ENCODE measurements at regions not wholly inside any gene's neighbourhood (a gene's known extent, or its start where the extent isn't known, plus 50 kb on each side); places are given as distances from the start of the nearest gene placed in this dataset.

DNA sequence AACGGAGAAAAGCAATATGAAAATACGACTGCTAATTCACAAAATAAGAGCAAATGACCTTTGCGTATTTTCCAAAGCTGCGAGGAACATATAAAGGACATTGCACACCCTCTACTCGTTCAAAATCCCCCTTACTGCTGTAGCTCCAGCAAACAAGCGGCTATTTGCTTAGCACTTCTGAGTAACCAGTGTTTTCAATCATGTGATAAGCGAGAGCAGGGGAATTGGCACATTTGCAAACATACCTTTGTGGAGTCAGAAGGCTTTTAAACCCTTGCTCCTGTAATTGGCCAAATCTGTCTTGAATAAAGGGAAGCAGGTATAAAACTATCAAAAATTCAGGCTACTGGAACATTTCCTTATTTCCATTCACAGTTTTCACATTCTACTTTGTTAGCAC lies 610.2 kb downstream of the UBE2NL start:
- no peaks in the 10 kb centered on the region for H3K4me1 Mint-ChIP-seq
- DNase-seq: no peak
- H3K9me3 ChIP-seq: no peaks in the 10 kb centered on the region
- H3K9me3 Mint-ChIP-seq: peaks cover 0 to 4% (median 0%) of the 10 kb centered on the region in 3 donors
- H3K36me3 Mint-ChIP-seq: no peaks in the 10 kb centered on the region
- no peaks in the 10 kb centered on the region for H3K36me3 ChIP-seq (ENCODE audit: control insufficient read depth in 2 of 2, extremely low read depth in 1 of 2, insufficient read depth in 1 of 2, low read length in 1 of 2)
- H3K4me3 Mint-ChIP-seq: no peak overlapping the region
- ChIA-PET CTCF (no interaction called here), POLR2A (no interaction called here)
- H3K27ac ChIP-seq (ENCODE audit: low read length): no peak overlapping the region
- ATAC-seq (replicated peaks in 1 of 4): no peak
- no peaks in the 10 kb centered on the region for H3K27me3 Mint-ChIP-seq
- H3K27ac Mint-ChIP-seq: no peak overlapping the region
- H3K4me3 ChIP-seq (ENCODE audit: control insufficient read depth in 1 of 2, extremely low read depth in 1 of 2, low read length in 1 of 2): no peak overlapping the region
- H3K4me1 ChIP-seq (ENCODE audit: control insufficient read depth in 1 of 2, extremely low read depth in 1 of 2, insufficient read depth in 2 of 2, low read length in 2 of 2): no peaks in the 10 kb centered on the region
- no CpG with 5 or more reads among the region's 7 CpGs for WGBS (ENCODE audit: insufficient coverage)
- H3K27me3 ChIP-seq (replicated peaks in 1 of 2; ENCODE audit: control insufficient read depth in 2 of 2, extremely low read depth in 1 of 2, insufficient read depth in 2 of 2, low read length in 1 of 2): no peaks in the 10 kb centered on the region

DNA sequence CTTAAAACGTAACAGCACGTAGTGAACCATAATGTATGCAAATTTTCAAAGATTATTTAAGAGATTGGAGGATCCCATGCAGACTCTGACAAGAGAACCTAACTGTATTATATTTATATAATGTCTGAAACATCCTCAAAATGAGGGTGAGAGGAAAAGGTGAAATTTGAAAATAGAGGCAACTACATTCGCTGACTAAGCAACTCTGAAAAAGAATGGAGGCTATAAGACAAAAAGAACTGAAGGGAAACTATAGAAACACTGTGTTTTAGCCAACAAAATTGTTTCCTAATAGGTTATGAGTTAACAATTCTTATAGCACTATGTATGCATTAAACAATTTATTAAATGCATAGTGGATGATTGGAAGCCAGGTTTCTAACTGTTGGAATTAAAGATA lies 648.0 kb downstream of the UBE2NL start:
- H3K27ac Mint-ChIP-seq: no peak overlapping the region
- POLR2A ChIA-PET: no interaction called here
- Histone ChIP-seq H3K9me3 (no peaks in the 10 kb centered on the region), H3K4me3 (ENCODE audit: control insufficient read depth in 1 of 2, extremely low read depth in 1 of 2, low read length in 1 of 2) (no peak overlapping the region), H3K36me3 (ENCODE audit: control insufficient read depth in 2 of 2, extremely low read depth in 1 of 2, insufficient read depth in 1 of 2, low read length in 1 of 2) (no peaks in the 10 kb centered on the region), H3K27me3 (replicated peaks in 1 of 2; ENCODE audit: control insufficient read depth in 2 of 2, extremely low read depth in 1 of 2, insufficient read depth in 2 of 2, low read length in 1 of 2) (no peaks in the 10 kb centered on the region), H3K4me1 (ENCODE audit: control insufficient read depth in 1 of 2, extremely low read depth in 1 of 2, insufficient read depth in 2 of 2, low read length in 2 of 2) (no peaks in the 10 kb centered on the region), H3K27ac (ENCODE audit: low read length) (no peak overlapping the region)
- WGBS (ENCODE audit: insufficient coverage): no CpG with 5 or more reads among the region's 3 CpGs
- peaks cover 0 to 13% (median 0%) of the 10 kb centered on the region in 3 donors for H3K9me3 Mint-ChIP-seq
- ATAC-seq (replicated peaks in 1 of 4) (no peak), DNase-seq (no peak)
- H3K4me3 Mint-ChIP-seq: no peak overlapping the region
- no peaks in the 10 kb centered on the region for H3K4me1 Mint-ChIP-seq
- CTCF ChIA-PET: interaction anchor here in 1 of 2 donors (0.7 kb wide), 1 partner anchor 31 kb away, joined by 3 read pairs; no protein-coding TSS in a partner anchor
- H3K27me3 Mint-ChIP-seq: no peaks in the 10 kb centered on the region
- H3K36me3 Mint-ChIP-seq: no peaks in the 10 kb centered on the region

DNA sequence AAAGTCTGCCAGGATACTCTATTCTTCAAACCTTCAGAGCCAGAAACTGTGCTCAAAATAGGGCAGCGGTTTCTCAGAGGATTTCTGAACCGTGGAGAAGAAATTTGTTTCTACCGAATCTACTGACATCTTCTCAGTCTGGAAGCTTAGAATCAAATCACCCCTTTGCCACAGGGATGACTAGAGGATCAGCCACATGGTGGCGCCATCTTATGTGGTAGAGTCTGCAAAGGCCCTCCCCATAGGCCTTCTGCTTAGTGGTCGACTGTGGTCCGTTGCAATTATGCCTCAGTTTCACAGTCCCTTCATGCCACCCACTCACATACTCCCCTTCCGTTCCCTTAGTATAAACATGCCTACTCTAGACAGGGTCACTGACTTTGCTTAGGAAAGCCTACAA lies 680.7 kb upstream of the SPANXN1 start:
- no CpG with 5 or more reads among the region's 7 CpGs for WGBS (ENCODE audit: insufficient coverage)
- CTCF ChIA-PET: no interaction called here
- peaks cover 0 to 3% of the 10 kb centered on the region in 2 donors for H3K27me3 Mint-ChIP-seq

DNA sequence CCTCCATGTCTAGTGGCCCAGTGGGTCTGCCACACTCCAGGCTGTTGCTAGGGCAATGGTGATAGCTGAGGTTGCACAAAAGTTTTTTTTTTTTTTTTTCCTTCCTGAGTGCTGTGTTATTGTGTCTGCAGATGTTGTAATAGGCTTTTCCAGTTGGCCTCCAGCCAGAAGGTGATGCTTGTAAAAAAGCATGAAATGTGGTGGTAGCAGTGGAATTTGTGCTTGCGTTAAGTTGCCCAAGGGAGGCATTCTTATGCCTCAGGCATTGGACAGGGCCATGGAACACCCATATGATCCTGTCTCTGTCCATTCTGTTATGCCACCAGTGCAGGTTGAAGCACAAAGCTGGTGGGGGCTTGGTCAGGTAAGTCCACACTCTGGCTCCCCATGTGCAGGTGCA lies 660.5 kb upstream of the SPANXN1 start:
- no peaks in the 10 kb centered on the region for H3K4me1 ChIP-seq (ENCODE audit: control insufficient read depth in 1 of 2, extremely low read depth in 1 of 2, insufficient read depth in 2 of 2, low read length in 2 of 2)
- ChIA-PET POLR2A (no interaction called here), CTCF (no interaction called here)
- no peaks in the 10 kb centered on the region for H3K9me3 ChIP-seq
- no peaks in the 10 kb centered on the region for H3K27me3 Mint-ChIP-seq
- no CpG with 5 or more reads among the region's 1 CpG for WGBS (ENCODE audit: insufficient coverage)
- no peaks in the 10 kb centered on the region for H3K4me1 Mint-ChIP-seq
- peaks cover 0 to 6% (median 0%) of the 10 kb centered on the region in 3 donors for H3K9me3 Mint-ChIP-seq
- no peaks in the 10 kb centered on the region for H3K36me3 ChIP-seq (ENCODE audit: control insufficient read depth in 2 of 2, extremely low read depth in 1 of 2, insufficient read depth in 1 of 2, low read length in 1 of 2)
- no peaks in the 10 kb centered on the region for H3K27me3 ChIP-seq (replicated peaks in 1 of 2; ENCODE audit: control insufficient read depth in 2 of 2, extremely low read depth in 1 of 2, insufficient read depth in 2 of 2, low read length in 1 of 2)
- no peak overlapping the region for H3K27ac ChIP-seq (ENCODE audit: low read length)
- DNase-seq (no peak), ATAC-seq (replicated peaks in 1 of 4) (no peak)
- H3K4me3 Mint-ChIP-seq: no peak overlapping the region
- no peak overlapping the region for H3K4me3 ChIP-seq (ENCODE audit: control insufficient read depth in 1 of 2, extremely low read depth in 1 of 2, low read length in 1 of 2)
- H3K36me3 Mint-ChIP-seq: no peaks in the 10 kb centered on the region
- H3K27ac Mint-ChIP-seq: no peak overlapping the region

More for the DNA sequence above, 680.7 kb upstream of the SPANXN1 start:
- Histone ChIP-seq H3K9me3 (no peaks in the 10 kb centered on the region), H3K4me3 (ENCODE audit: control insufficient read depth in 1 of 2, extremely low read depth in 1 of 2, low read length in 1 of 2) (no peak overlapping the region), H3K27ac (ENCODE audit: low read length) (no peak overlapping the region), H3K36me3 (ENCODE audit: control insufficient read depth in 2 of 2, extremely low read depth in 1 of 2, insufficient read depth in 1 of 2, low read length in 1 of 2) (no peaks in the 10 kb centered on the region), H3K4me1 (ENCODE audit: control insufficient read depth in 1 of 2, extremely low read depth in 1 of 2, insufficient read depth in 2 of 2, low read length in 2 of 2) (no peaks in the 10 kb centered on the region), H3K27me3 (replicated peaks in 1 of 2; ENCODE audit: control insufficient read depth in 2 of 2, extremely low read depth in 1 of 2, insufficient read depth in 2 of 2, low read length in 1 of 2) (no peaks in the 10 kb centered on the region)
- Mint-ChIP-seq H3K4me1 (no peaks in the 10 kb centered on the region), H3K4me3 (no peak overlapping the region), H3K36me3 (no peaks in the 10 kb centered on the region), H3K27ac (no peak overlapping the region), H3K9me3 (peaks cover 4 to 6% (median 5%) of the 10 kb centered on the region in 3 donors)
- POLR2A ChIA-PET: no interaction called here
- DNase-seq (no peak), ATAC-seq (replicated peaks in 1 of 4) (no peak)

DNA sequence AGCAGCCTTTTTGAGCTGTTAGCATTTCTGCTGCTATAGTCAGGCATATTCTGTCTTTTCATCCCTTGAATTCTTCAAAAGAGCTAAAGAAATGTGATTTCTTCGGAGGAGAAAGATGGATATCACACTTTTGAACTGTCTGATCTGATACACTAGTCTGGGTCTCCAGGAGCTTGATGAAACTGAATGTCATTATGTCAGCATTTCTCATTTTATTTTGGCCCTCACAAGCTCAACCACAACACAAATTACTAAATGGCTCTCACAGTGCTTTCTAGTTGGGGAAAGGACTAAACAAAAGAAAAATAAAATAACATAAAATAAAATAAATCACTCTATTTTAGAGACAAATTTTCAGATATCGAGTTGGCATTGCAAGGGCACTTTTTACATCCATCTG lies 655.3 kb upstream of the SPANXN1 start:
- no peak overlapping the region for H3K27ac Mint-ChIP-seq

DNA sequence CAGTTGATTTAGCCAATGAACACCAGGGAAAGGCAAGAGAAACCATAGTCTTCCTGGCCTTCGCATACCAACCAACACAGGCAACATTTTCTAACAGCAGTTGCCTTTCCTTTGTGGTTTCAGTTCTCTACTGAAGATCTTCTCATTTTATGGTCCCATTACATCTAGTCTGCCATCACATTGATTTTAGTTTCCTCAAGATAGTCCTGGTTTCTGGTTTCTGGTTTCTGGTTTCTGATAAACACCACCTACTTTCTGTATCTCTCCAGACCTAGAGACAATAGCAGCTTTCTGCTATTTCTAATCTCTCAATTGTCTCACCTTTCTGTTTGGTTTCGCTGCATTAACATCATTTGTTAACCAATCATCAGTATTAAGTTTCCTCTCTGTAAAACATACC lies 646.3 kb upstream of the SPANXN1 start:
- Mint-ChIP-seq H3K4me3 (no peak overlapping the region), H3K9me3 (no peaks in the 10 kb centered on the region)
- H3K36me3 ChIP-seq (ENCODE audit: control insufficient read depth in 2 of 2, extremely low read depth in 1 of 2, insufficient read depth in 1 of 2, low read length in 1 of 2): no peaks in the 10 kb centered on the region

More for the DNA sequence above, 655.3 kb upstream of the SPANXN1 start:
- Mint-ChIP-seq H3K4me1 (no peaks in the 10 kb centered on the region), H3K27me3 (no peaks in the 10 kb centered on the region), H3K9me3 (peaks cover 0 to 8% (median 6%) of the 10 kb centered on the region in 3 donors), H3K36me3 (no peaks in the 10 kb centered on the region), H3K4me3 (no peak overlapping the region)
- Histone ChIP-seq H3K9me3 (no peaks in the 10 kb centered on the region), H3K36me3 (ENCODE audit: control insufficient read depth in 2 of 2, extremely low read depth in 1 of 2, insufficient read depth in 1 of 2, low read length in 1 of 2) (no peaks in the 10 kb centered on the region), H3K27ac (ENCODE audit: low read length) (no peak overlapping the region), H3K4me3 (ENCODE audit: control insufficient read depth in 1 of 2, extremely low read depth in 1 of 2, low read length in 1 of 2) (no peak overlapping the region), H3K27me3 (replicated peaks in 1 of 2; ENCODE audit: control insufficient read depth in 2 of 2, extremely low read depth in 1 of 2, insufficient read depth in 2 of 2, low read length in 1 of 2) (no peaks in the 10 kb centered on the region), H3K4me1 (ENCODE audit: control insufficient read depth in 1 of 2, extremely low read depth in 1 of 2, insufficient read depth in 2 of 2, low read length in 2 of 2) (no peaks in the 10 kb centered on the region)
- CTCF ChIA-PET: no interaction called here
- ATAC-seq (replicated peaks in 1 of 4) (no peak), DNase-seq (no peak)
- WGBS (ENCODE audit: insufficient coverage): no CpG with 5 or more reads among the region's 2 CpGs
- POLR2A ChIA-PET: no interaction called here

DNA sequence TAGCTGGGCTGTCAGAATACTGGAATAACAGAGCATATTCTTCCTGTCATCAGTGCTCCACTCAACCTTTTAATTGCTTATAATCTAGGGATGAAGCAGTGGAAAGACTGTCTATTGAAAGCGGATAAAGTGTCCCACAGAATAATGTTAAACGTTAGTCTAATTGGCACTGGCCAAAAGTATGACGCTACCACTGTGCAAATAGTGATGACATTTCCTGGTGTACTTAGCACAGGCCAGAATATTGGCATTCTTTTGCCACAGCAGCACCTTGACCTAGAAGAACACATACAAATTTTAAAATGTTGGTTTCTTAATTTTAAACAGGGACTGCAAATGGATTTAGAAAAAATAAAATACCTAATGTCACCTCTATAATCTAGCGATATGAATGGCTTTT lies 635.2 kb upstream of the SPANXN1 start:
- no peak overlapping the region for H3K4me3 ChIP-seq (ENCODE audit: control insufficient read depth in 1 of 2, extremely low read depth in 1 of 2, low read length in 1 of 2)

More for the DNA sequence above, 646.3 kb upstream of the SPANXN1 start:
- no peak for ATAC-seq (replicated peaks in 1 of 4)
- Mint-ChIP-seq H3K27me3 (peaks cover 0 to 6% of the 10 kb centered on the region in 2 donors), H3K36me3 (no peaks in the 10 kb centered on the region), H3K27ac (no peak overlapping the region), H3K4me1 (no peaks in the 10 kb centered on the region)
- Histone ChIP-seq H3K4me3 (ENCODE audit: control insufficient read depth in 1 of 2, extremely low read depth in 1 of 2, low read length in 1 of 2) (no peak overlapping the region), H3K27me3 (replicated peaks in 1 of 2; ENCODE audit: control insufficient read depth in 2 of 2, extremely low read depth in 1 of 2, insufficient read depth in 2 of 2, low read length in 1 of 2) (no peaks in the 10 kb centered on the region), H3K9me3 (no peaks in the 10 kb centered on the region), H3K27ac (ENCODE audit: low read length) (no peak overlapping the region), H3K4me1 (ENCODE audit: control insufficient read depth in 1 of 2, extremely low read depth in 1 of 2, insufficient read depth in 2 of 2, low read length in 2 of 2) (no peaks in the 10 kb centered on the region)
- DNase-seq: no peak
- POLR2A ChIA-PET: no interaction called here
- CTCF ChIA-PET: no interaction called here
- no CpG with 5 or more reads among the region's 2 CpGs for WGBS (ENCODE audit: insufficient coverage)

More for the DNA sequence above, 635.2 kb upstream of the SPANXN1 start:
- ChIA-PET POLR2A (no interaction called here), CTCF (no interaction called here)
- no peak overlapping the region for H3K27ac Mint-ChIP-seq
- H3K36me3 Mint-ChIP-seq: no peaks in the 10 kb centered on the region
- 80% methylated on average over 1 of the region's 4 CpGs for WGBS (ENCODE audit: insufficient coverage)
- peaks cover 4 to 8% (median 5%) of the 10 kb centered on the region in 3 donors for H3K9me3 Mint-ChIP-seq
- no peaks in the 10 kb centered on the region for H3K27me3 ChIP-seq (replicated peaks in 1 of 2; ENCODE audit: control insufficient read depth in 2 of 2, extremely low read depth in 1 of 2, insufficient read depth in 2 of 2, low read length in 1 of 2)
- peaks cover 0 to 4% of the 10 kb centered on the region in 2 donors for H3K27me3 Mint-ChIP-seq
- no peak for ATAC-seq (replicated peaks in 1 of 4)
- no peak overlapping the region for H3K27ac ChIP-seq (ENCODE audit: low read length)
- H3K4me1 ChIP-seq (ENCODE audit: control insufficient read depth in 1 of 2, extremely low read depth in 1 of 2, insufficient read depth in 2 of 2, low read length in 2 of 2): no peaks in the 10 kb centered on the region
- H3K36me3 ChIP-seq (ENCODE audit: control insufficient read depth in 2 of 2, extremely low read depth in 1 of 2, insufficient read depth in 1 of 2, low read length in 1 of 2): no peaks in the 10 kb centered on the region
- no peaks in the 10 kb centered on the region for H3K9me3 ChIP-seq
- DNase-seq: no peak
- no peak overlapping the region for H3K4me3 Mint-ChIP-seq
- no peaks in the 10 kb centered on the region for H3K4me1 Mint-ChIP-seq

Measured in T-cell (primary cell).